ENCODE measurements at regions not wholly inside any gene's neighbourhood (a gene's known extent, or its start where the extent isn't known, plus 50 kb on each side); places are given as distances from the start of the nearest gene placed in this dataset.
"Not testable (repeated sequence)": the region's sequence is repeated elsewhere in the genome, so short reads cannot be mapped to it uniquely, and the experiment has no call there.

DNA sequence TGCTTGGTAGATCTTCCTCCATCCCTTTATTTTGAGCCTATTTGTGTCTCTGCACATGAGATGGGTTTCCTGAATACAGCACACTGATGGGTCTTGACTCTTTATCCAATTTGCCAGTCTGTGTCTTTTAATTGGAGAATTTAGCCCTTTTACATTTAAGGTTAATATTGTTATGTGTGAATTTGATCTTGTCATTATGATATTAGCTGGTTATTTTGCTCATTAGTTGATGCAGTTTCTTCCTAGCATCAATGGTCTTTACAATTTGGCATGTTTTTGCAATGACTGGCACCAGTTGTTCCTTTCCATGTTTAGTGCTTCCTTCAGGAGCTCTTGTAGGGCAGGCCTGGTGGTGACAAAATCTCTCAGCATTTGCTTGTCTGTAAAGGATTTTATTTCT is 72.4 kb downstream of the HNRNPD start:
- DNase-seq = not testable (repeated sequence)

DNA sequence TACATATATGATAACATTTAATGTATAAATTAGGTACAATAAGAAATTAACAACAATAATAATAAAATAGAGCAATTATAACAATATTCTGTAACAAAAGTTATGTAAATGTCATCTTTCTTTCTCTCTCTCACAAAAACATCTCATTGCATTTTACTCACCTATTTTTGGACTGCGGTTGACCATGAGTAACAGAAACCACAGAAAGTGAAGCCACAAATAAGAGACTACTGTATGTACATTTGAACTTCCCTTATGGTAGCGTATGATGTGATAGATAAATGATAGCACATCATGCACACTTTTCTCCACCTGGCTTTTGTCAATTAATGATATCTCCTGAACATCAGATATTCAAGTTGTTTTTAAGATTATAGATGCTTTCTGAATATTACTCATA is 80.5 kb downstream of the HNRNPD start:
- no peak for DNase-seq

DNA sequence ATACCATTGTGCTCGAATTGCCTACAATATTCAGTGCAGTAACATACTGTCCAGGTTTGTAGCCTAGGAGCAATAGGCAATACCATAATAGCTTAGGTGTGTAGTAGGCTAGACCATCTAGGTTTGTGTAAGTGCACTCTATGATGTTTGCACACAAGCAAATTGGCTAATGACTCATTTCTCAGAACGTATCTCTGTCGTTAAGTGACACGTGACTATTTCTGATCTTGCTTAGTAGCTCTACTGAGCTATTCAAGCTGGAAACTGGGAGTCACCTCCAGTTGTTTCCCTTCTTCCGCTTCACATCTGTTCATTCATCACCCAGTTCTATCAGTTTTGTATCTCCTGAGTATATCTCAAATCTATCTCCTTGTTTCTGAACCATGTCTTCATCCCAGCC is 86.1 kb downstream of the HNRNPD start:
- no peak for DNase-seq

DNA sequence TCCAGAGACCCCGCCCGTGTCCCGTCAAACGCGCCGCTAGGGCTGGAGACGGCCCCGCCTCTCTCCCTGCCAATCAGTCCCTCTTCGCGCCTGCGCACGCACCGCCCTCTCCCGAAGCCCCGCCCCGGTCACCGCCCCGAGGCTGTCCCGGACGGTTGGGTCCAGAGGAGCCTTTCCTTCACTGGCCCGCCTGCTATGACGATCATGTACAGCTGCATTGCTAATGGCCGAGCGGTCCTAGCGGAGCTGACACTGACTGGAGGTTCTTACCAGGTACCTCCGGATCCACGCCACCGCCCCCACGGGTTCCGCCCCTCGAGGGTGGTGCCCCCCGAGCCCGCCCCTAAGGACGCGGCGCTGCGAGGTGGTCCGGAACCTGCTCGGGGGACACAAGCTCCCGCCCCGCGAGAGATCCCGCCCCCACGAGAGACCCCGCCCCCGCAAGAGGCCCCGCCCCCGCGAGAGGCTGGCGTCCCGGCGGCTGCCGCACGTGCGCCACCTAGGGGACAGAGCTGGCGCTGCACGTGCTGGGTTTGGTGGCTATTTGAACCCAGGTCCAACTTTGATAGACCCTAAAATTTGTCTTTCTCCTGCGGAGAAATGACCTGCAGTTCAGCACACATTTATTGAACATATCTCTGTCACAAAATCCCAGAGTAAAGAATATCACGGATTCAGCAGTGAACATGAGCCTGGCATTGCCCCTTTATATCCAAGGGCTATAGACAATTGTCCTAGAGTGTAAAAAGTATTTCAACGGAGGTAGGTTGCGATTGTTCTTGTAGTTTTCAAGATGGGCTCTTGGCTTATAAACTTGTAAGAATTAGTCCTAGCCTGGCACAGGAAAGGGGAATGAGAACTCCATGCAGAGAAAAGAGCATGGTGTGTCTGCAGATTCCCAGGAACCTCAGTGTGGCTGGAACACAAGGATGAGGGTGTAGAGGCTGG is 88.7 kb downstream of the HNRNPD start:
- peak; percentile 99 for DNase-seq

DNA sequence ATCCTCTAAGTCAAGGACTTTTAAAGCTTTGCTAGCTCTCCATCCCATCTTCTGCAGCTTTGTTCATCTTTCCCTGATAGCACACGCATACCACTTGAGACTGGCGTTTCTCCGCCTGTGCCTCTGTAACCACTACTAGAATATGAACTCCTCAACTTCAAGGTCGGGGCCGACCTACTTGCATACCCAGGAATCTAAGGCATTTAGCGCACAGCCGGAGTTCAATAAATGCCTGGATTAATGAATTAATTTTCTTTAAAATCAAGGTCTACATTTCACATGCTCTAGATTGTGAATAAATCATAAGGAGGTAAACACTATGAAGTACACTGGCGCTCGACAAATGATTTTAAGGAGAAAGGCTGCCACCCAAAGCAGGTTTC is 89.3 kb downstream of the HNRNPD start:
- no peak for DNase-seq

DNA sequence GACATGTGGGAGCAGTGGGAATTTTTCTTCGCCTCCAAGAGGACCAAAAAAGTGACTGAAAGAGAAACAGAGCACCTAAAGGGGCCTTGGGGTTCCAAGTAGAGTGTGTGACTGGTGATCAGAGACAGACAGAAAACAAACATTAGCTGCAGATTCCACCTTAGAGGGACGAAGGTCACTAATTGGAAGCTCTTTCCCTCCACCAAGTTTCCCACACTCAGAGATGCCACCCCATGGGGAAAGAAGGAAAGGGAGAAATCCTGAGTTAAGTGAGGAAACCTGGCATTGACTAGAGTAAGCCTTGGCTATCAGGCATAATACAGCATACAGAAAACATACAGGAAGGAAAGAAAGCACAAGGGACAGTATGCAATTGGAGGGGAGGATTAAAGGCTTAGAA is 90.9 kb downstream of the HNRNPD start:
- DNase-seq = no peak

DNA sequence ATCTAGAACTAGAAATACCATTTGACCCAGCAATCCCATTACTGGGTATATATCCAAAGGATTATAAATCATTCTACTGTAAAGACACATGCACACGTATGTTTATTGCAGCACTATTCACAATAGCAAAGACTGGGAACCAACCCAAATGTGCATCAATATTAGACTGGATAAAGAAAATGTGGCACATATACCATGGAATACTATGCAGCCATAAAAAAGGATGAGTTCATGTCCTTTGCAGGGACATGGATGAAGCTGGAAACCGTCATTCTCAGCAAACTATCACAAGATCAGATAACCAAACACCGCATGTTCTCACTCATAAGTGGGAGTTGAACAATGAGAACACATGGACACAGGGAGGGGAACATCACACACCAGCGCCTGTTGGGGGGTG is 94.2 kb downstream of the HNRNPD start:
- DNase-seq = not testable (repeated sequence)

DNA sequence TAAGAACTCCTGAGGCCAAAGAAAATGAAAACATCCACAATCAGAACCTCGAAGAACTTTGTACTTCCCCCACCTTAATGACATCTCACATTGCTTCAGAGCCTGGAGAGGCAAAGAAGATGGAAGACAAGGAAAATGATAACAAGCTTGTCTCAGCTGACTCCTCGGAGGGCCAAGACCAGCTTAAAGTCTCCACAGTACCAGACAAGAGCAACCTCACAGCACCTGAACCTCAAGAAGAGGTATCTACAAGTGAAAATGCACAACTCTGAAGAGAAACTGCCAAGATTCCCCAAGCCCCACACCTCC is 97.5 kb downstream of the HNRNPD start:
- no peak for DNase-seq

DNA sequence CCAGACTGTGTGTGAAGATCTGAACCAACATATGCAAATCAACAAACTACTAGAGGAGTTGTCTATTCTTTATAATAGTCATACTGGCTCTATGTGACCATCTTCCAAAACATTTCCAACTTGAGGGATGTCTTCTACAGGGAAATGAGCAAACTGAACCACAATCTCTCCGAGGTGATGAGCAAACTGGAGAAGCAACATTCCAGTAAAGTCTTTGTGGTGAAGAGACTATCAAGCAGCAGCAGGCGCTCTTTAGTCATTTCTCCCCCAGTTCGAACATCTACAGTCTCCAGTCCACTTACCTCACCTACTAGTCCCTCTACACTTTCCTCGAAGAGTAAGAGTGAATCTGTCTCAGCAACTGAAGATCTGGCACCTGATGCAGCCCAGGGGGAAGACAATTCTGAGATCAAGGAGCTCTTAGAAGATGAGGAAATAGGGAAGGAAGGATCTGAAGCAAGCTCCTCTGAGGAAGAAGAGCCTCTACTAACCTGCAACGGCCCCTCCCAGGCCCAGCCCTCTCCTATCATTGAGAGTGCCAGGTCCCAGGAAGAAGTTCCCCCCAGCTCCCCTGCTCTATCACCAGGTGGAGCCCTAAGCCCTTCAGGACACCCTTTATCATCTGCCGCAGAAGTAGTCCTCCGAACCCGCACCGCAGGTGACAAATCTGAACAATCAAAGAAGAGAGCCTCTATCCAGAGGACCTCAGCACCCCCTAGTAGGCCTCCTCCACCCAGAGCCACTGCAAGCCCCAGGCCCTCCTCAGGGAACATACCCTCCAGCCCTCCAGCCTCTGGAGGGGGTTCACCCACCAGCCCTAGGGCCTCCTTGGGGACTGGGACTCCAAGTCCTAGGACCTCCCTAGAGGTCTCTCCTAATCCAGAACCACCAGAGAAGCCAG is 98.1 kb downstream of the HNRNPD start:
- no peak for DNase-seq

DNA sequence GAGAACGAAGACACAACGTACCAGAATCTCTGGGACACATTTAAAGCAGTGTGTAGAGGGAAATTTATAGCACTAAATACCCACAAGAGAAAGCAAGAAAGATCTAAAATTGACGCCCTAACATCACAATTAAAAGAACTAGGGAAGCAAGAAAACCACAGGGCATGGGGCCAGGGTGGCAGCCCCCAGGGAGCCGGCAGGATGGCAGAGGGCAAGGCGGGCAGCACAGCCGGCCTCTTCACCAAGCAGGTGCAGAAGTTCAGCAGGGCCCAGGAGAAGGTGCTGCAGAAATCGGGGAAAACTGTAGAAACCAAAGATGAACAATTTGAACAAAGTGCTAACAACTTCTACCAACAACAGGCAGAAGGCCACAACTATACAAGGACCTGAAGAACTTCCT is 99.1 kb downstream of the HNRNPD start:
- not testable (repeated sequence) for DNase-seq

DNA sequence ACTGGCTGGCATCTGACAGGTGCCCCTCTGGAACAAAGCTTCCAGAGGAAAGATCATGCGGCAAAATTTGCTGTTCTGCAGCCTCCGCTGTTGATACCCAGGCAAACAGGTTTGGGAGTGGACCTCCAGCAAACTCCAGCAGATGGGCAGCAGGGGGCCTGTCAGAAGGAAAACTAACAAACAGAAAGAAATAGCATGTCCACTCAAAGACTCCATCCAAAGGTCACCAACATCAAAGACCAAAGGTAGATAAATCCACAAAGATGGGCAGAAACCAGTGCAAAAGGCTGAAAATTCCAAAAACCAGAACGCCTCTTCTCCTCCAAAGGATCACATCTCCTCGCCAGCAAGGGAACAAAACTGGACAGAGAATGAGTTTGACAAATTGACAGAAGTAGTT is 101.3 kb downstream of the HNRNPD start:
- not testable (repeated sequence) for DNase-seq

DNA sequence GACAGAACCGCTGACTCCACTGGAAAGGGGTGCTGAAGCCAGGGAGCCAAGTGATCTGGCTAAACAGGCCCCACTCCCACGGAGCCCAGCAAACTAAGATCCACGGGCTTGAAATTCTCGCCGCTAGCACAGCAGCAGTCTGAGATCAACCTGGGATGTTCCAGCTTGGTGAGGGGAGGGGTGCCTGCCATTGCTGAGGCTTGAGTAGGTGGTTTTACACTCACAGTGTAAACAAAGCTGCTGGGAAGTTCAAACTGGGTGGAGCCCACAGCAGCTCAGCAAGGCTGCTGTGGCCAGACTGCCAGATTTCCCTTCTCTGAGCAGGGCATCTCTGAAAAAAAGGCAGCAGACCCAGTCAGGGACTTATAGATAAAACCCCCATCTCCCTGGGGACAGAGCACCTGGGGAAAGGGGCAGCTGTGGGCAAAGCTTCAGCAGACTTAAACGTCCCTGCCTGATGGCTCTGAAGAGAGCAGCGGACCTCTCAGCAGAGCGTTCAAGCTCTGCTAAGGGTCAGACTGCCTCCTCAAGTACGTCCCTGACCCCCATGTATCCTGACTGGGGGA is 101.8 kb downstream of the HNRNPD start:
- not testable (repeated sequence) for DNase-seq

DNA sequence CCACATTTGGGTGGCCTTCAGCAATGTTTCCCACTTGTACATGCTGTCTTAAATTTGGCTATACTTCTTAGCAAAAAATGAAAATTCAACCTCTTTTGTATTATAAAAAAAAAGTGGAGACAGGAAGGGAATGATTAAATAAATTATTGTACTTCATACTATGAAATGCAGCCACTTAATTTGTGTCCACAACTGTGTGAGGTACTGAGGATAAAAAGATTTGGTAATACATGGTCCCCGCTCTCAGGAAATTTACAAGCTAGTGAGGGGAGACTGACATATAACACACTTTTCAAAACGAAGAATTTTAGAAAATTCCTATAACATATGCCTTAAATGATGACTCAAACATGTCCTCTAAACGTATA is 105.0 kb downstream of the HNRNPD start:
- DNase-seq = no peak

DNA sequence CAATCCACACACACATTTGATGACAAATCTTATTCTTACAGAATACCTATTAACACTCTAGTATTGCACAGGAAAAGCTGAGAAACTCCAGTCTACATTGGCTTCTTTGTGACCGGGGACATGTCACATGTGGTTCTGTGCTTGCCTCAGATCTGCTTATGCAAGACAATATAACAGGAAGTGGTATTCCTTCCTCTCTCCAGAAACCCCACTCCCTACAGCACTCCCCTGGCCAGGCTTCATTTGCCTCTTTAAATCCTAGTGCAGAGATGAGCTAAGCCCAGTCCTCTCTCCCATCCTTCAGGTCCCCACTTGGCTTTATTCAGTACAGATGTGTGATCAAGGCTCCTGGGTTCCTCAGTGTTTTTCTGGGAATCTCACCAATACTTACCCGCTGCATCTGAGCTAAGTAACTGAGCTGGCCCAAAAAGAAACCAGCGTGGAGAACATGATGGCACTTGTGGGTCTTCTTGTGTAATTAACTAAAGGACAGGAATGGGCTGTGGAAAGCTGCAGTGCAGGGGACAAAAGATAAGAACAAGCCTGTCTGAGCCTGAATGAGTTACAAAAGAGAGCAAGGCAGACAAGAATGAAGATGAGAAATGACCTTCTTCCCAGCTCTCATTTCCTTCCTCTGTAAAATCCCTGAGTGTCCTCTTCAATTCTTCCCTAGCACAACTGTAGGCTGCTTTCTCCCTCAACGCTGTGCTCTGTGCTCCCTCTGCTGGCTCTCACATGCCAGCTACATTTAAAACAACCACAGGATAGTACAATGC is 105.6 kb downstream of the HNRNPD start:
- peak; percentile 79 for DNase-seq

DNA sequence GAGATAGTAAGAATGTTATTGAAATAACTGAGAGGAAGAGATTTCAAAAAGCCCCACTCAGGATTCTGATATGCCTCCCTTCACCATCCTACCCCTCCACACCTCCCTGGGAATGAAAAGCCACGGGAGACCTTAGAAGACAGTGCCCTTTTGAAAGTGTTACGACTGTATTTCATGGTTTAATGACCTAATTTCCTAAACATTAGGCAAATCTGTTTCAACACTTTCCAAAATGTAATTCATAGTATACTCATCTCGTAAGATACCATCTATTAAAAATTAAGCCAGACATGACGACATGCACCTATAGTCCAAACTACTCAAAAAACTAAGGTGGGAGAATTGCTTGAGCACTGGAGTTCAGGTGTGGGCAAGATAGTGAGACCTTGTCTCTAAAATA is 106.3 kb downstream of the HNRNPD start:
- DNase-seq = no peak

DNA sequence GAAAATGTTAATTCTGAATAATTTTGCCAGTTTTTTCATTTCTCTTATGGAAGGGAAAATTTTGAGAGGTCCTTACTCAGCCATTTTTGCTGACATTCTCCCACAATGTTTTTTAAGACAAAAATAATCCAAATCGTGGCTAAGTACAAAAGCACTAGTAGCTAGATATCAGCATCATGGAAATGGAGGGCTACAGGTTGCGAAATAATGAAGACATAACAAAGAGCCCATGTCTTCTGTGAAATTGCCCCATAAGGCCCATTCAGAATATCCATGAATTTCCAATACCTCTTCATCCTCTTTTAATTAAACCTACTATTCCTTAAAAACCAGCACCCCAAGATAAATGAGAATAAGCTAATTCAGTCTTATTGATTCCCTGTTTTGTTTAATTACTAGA is 107.4 kb downstream of the HNRNPD start:
- DNase-seq = no peak

DNA sequence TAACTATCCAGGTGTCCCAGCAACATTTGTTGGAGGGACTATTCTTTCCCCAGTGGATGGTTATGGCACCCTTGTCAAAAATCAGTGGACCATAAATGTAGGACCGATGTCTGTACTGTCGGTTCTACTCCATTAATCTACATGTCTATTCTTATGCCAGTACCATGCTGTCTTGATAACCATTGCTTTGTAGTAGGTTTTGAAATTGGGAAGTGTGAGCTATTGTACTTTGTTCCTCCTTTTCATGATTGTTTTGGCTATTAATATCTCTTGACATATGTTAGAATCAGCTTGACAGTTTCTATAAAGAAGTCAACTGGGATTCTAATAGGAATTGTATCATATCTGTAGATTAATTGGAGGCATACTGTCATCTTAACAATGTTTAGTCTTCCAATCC is 112.7 kb downstream of the HNRNPD start:
- DNase-seq = no peak

DNA sequence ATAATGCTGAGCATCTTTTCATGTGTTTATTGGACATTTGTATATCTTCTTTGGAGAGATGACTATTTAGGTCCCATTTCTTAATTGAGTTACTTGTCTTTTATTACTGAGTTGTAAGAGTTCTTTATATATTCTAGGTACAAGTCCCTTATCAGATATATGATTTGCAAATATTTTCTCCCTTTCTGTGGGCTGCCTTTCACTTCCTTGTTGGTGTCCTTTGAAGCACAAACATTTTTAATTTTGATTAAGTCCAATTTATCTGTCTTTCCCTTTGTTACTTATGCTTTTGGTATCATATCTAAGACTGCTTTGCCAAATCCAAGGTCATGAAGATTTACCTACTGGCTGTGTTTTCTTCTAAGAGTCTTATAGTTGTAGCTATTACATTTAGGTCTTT is 113.2 kb downstream of the HNRNPD start:
- no peak for DNase-seq

DNA sequence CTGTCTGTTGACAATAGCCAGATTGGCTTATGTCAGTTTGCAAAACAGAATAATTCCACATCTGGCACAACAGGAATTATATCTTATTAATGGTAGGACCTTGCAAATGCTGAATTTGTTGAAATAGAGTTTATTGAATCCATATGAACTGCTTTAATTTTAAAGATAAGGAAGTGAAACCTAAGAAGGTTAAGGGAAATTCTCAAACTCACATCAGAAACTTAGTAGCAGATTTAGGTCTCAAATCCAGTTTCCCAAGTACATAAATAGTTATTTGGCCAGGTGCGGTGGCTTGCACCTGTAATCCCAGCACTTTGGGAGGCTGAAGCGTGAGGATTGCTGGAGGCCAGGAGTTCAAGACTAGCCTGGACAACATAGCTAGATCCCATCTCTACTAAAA is 117.1 kb downstream of the HNRNPD start:
- DNase-seq = no peak

DNA sequence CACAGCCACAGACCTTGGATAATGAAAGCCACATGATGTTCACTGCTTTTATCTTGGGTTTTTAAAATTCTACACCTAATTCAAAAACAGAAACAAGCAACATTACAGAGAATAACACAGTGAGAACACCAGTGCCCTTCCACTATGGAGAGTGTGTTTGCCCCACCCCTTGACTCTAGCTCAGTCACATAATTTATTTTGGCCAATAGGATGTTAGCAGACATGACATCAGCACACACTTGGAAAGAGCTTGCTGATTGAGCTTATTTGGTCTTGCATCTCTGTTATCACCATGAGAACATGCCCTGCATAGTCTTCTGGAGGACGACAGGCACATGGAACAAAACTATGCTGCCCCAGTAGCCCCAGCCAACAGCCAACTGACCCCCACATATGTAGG is 118.1 kb downstream of the HNRNPD start:
- no peak for DNase-seq

DNA sequence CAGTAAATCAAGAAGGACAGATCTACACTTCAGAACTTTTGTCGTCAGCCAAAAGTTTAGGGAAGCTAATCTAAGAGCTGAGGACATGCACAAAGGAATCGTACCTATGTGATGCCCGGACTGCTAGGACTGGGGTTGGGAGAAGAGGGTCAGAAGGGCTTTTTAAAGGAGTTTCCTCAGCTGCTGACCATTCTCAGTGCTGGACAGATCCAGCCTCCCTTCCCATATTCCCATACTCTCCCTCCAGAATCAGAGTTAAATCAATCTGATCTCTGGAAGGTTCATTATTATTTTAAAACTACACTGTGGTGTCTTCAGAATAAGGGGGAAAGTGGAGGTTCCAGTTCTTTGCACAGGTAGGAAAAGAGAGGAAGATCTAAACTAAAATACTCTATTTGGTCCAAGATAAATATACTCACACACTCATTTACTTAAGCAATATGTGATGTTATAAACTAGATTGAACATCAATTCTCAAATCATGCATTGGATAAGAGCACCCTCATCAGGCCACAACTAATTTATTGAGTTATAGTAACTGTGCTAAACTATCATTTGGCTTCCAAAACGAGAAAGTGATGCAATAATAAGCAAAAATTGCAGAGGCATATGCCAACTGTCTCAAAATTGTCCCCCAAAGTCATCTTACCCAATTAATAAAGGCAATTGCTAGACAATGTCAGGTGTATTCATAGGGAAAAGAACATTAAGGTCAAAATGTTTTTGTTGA is 124.7 kb downstream of the HNRNPD start:
- no peak for DNase-seq

DNA sequence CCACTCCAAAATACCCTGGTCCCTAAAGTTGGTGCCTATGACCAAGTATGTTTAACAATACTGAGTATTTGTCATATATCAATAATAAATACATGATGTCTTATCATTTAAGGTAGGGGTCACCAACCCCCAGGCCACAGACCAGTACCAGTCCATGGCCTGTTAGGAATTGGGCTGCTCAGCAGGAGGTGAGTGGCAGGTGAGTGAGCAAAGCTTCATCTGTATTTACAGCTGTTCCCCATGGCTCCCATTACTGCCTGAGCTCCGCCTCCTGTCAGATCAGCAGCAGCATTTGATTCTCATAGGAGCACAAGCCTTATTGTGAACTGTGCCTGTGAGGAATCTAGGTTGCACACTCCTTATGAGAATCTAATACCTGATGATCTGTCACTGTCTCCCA is 126.2 kb downstream of the HNRNPD start:
- no peak for DNase-seq

All from tongue (tissue), 1 donor.